IMR-90 (cell line): ENCODE measurements at regions not wholly inside any gene's neighbourhood (a gene's known extent, or its start where the extent isn't known, plus 50 kb on each side); places are given as distances from the start of the nearest gene placed in this dataset.

Source experiments
- ATAC-seq: fragments of 200-7000 bp; cut with Tn5 transposase; 2 replicates; pipeline ENCODE4 v1.9.1; 2020; ENCODE audit warnings: low read depth, mild to moderate bottlenecking, moderate library complexity
- BruUV-seq: library from RNA; stranded (reverse); fragments of 400-500 nt; replicated peaks from 2 replicates; lab custom pipeline; 2021; lab: Mats Ljungman, UMichigan
- CTCF ChIA-PET: fragments of 300-600 bp; formaldehyde crosslinking; extraction: SDS; loops from one replicate; lab custom pipeline; 2021; ENCODE audit warnings: antibody characterized with exemption; lab: Yijun Ruan, JAX
- POLR2A ChIA-PET: fragments of 300-600 bp; sonication (Branson Sonifier 250); formaldehyde crosslinking; loops from one replicate; lab custom pipeline; 2022; ENCODE audit warnings: antibody characterized with exemption; ENCODE audit not compliant: unreplicated experiment; lab: Charles Lee
- DNase-seq: peaks from one replicate; pipeline ENCODE4 v3.0.0; 2013
- H2AFZ ChIP-seq: replicated peaks from 2 replicates; pipeline ENCODE3; 2013; ENCODE audit warnings: low read length, mild to moderate bottlenecking; ENCODE audit not compliant: poor library complexity
- H2AK5ac ChIP-seq: 2 replicates; pipeline ENCODE4 v1.6.1; 2013; ENCODE audit warnings: low read depth, low read length, inconsistent platforms
- H2AK9ac ChIP-seq: replicated peaks from 2 replicates; pipeline ENCODE3; 2013; ENCODE audit warnings: mild to moderate bottlenecking, low read depth, low read length, moderate library complexity; ENCODE audit not compliant: poor library complexity
- H2BK120ac ChIP-seq: 2 replicates; pipeline ENCODE4 v1.6.1; 2013; ENCODE audit warnings: low read depth, low read length, inconsistent platforms
- H2BK15ac ChIP-seq: 3 replicates; pipeline ENCODE4 v1.6.1; 2013; ENCODE audit warnings: low read depth, low read length, inconsistent platforms
- H2BK20ac ChIP-seq: 2 replicates; pipeline ENCODE4 v1.6.1; 2013; ENCODE audit warnings: low read depth, mild to moderate bottlenecking, inconsistent platforms, low read length, moderate library complexity
- H2BK5ac ChIP-seq: 2 replicates; pipeline ENCODE4 v1.6.1; 2013; ENCODE audit warnings: mild to moderate bottlenecking, low read depth, low read length, inconsistent platforms; ENCODE audit not compliant: poor library complexity, severe bottlenecking
- H3K14ac ChIP-seq: replicated peaks from 2 replicates; pipeline ENCODE4 v1.6.1; 2013; ENCODE audit warnings: low read depth, low read length, inconsistent platforms
- H3K18ac ChIP-seq: 2 replicates; pipeline ENCODE4 v1.6.1; 2013; ENCODE audit warnings: low read depth, low read length, control low read depth
- H3K23ac ChIP-seq: 2 replicates; pipeline ENCODE4 v1.6.1; 2013; ENCODE audit warnings: low read depth, low read length, inconsistent platforms
- H3K27ac ChIP-seq: 2 replicates; pipeline ENCODE4 v1.5.1; 2013; ENCODE audit warnings: mild to moderate bottlenecking, control low read depth, low read length; ENCODE audit not compliant: insufficient read depth
- H3K27me3 ChIP-seq: 2 replicates; pipeline ENCODE4 v1.6.1; 2013; ENCODE audit warnings: low read length; ENCODE audit not compliant: control insufficient read depth, insufficient read depth
- H3K36me3 ChIP-seq: 2 replicates; pipeline ENCODE4 v1.6.1; 2013; ENCODE audit warnings: low read length, mixed read lengths; ENCODE audit not compliant: control insufficient read depth, insufficient read depth
- H3K4ac ChIP-seq: 2 replicates; pipeline ENCODE4 v1.6.1; 2013; ENCODE audit warnings: low read depth, low read length, inconsistent platforms
- H3K4me1 ChIP-seq: 2 replicates; pipeline ENCODE4 v1.6.1; 2013; ENCODE audit warnings: low read length, mixed read lengths; ENCODE audit not compliant: control insufficient read depth, insufficient read depth
- H3K4me2 ChIP-seq: 2 replicates; pipeline ENCODE4 v1.6.1; 2013; ENCODE audit warnings: low read depth, mild to moderate bottlenecking, control low read depth, low read length, moderate library complexity
- H3K4me3 ChIP-seq: 2 replicates; pipeline ENCODE4 v1.5.1; 2013; ENCODE audit warnings: low read depth, mild to moderate bottlenecking, control low read depth, low read length, moderate library complexity; ENCODE audit not compliant: insufficient read depth
- H3K56ac ChIP-seq: 2 replicates; pipeline ENCODE4 v1.6.1; 2013; ENCODE audit warnings: low read length, inconsistent platforms; ENCODE audit not compliant: insufficient read depth; ENCODE audit errors: extremely low read depth
- H3K79me1 ChIP-seq, 2 experiments: 2 replicates each; pipeline ENCODE4 v1.6.1; 2013; ENCODE audit warnings: low read length in 2 of 2, inconsistent platforms in 1 of 2, low read depth in 1 of 2
- H3K9ac ChIP-seq: 2 replicates; pipeline ENCODE4 v1.6.1; 2013; ENCODE audit warnings: low read depth, low read length, control low read depth
- H3K9me1 ChIP-seq: 2 replicates; pipeline ENCODE4 v1.6.1; 2013; ENCODE audit warnings: low read length, inconsistent platforms; ENCODE audit not compliant: insufficient read depth
- H3K9me3 ChIP-seq: 2 replicates; pipeline ENCODE4 v1.6.1; 2013; ENCODE audit warnings: low read length; ENCODE audit not compliant: control insufficient read depth, insufficient read depth
- H4K20me1 ChIP-seq: 2 replicates; pipeline ENCODE4 v1.6.1; 2013; ENCODE audit warnings: low read length, inconsistent platforms; ENCODE audit not compliant: insufficient read depth
- H4K5ac ChIP-seq: 2 replicates; pipeline ENCODE4 v1.6.1; 2013; ENCODE audit warnings: mild to moderate bottlenecking, low read depth, low read length, control low read depth
- H4K8ac ChIP-seq, 2 experiments: 2 replicates each; pipeline ENCODE4 v1.6.1; 2013; ENCODE audit warnings: low read depth in 2 of 2, low read length in 2 of 2, control low read depth in 1 of 2, inconsistent platforms in 1 of 2
- H4K91ac ChIP-seq: 2 replicates; pipeline ENCODE4 v1.6.1; 2013; ENCODE audit warnings: low read depth, low read length, inconsistent platforms; ENCODE audit not compliant: insufficient read depth
- CTCF ChIP-seq: conservative IDR thresholded peaks from 2 replicates; pipeline ENCODE4 v1.5.1; 2012; ENCODE audit warnings: mild to moderate bottlenecking, low read depth, low read length, improper control_type of control experiment
- ELK1 ChIP-seq: fragments of 150-350 bp; IDR thresholded peaks from 2 replicates; pipeline ENCODE4 v1.6.1; 2016; ENCODE audit warnings: low read depth, mild to moderate bottlenecking, low read length, moderate library complexity, borderline replicate concordance
- NFE2L2 ChIP-seq: fragments of 150-350 bp; IDR thresholded peaks from 2 replicates; pipeline ENCODE4 v1.6.1; 2016; ENCODE audit warnings: low read depth, mild to moderate bottlenecking, low read length
- POLR2A ChIP-seq: IDR thresholded peaks from 2 replicates; pipeline ENCODE4 v1.6.1; 2012; ENCODE audit warnings: mild to moderate bottlenecking, low read depth, low read length
- RFX5 ChIP-seq: IDR thresholded peaks from 2 replicates; pipeline ENCODE4 v1.8.0; 2012; ENCODE audit warnings: low read depth, mild to moderate bottlenecking, low read length, moderate library complexity
- USF2 ChIP-seq: fragments of 150-350 bp; IDR thresholded peaks from 2 replicates; pipeline ENCODE4 v1.6.1; 2017; ENCODE audit warnings: mild to moderate bottlenecking, antibody characterized with exemption, low read length, low read depth
- WGBS, 2 experiments: methylation state at CpG; one replicate each; pipeline versions ENCODE4 v1.1.5 to v1.1.7; 2013; ENCODE audit warnings: missing lambda C conversion rate in 2 of 2; ENCODE audit not compliant: insufficient read length in 1 of 2; ENCODE audit errors: extremely low coverage in 2 of 2; 5-methylcytosine and 5-hydroxymethylcytosine counted together
- dilution Hi-C: fragments of 300-500 bp; cut with HindIII; formaldehyde crosslinking; loops from one replicate; pipeline ENCODE4 v1.14.3; 2018; ENCODE audit warnings: low sequenced_read_pairs; ENCODE audit not compliant: unreplicated experiment
- in situ Hi-C: fragments of 300-500 bp; cut with MboI; formaldehyde crosslinking; loops from 3 replicates; pipeline ENCODE4 v1.14.3; 2019; ENCODE audit warnings: low sequenced_read_pairs, inconsistent platforms, mixed read lengths
- intact Hi-C: fragments of 100-400 bp; cut with micrococcal nuclease; formaldehyde crosslinking; loops from 2 replicates; pipeline ENCODE4 v1.10.0; 2022

- no peak overlapping the region for H3K18ac ChIP-seq
- H2AFZ ChIP-seq: no peak overlapping the region
- no peaks in the 10 kb centered on the region for H3K9me3 ChIP-seq
- H4K8ac ChIP-seq: no peak overlapping the region
- TF ChIP-seq RFX5 (no peak), CTCF (no peak), USF2 (no peak), POLR2A (no peak), NFE2L2 (peak; percentile 23; the same call in 1 of the 2 replicates), ELK1 (no peak)
- CTCF ChIA-PET: interaction anchor here (0.6 kb wide), 1 partner anchor 322 kb away, joined by 4 read pairs; no protein-coding TSS in a partner anchor
- no peaks in the 10 kb centered on the region for H3K9me1 ChIP-seq
- no peak overlapping the region for H2AK9ac ChIP-seq
- in situ Hi-C loops (no loop called here), intact Hi-C loops (loop anchor here (10.0 kb wide), 1 partner anchor 282 kb away; no protein-coding TSS in a partner anchor), dilution Hi-C loops (no loop called here)
- H2AK5ac ChIP-seq: no peak overlapping the region
- ATAC-seq: no peak
- H3K4me2 ChIP-seq: no peak overlapping the region
- POLR2A ChIA-PET: no interaction called here
- BruUV-seq: no TSS peak
- no peak overlapping the region for H2BK20ac ChIP-seq
- peak; percentile 28 for DNase-seq
- no peak overlapping the region for H3K14ac ChIP-seq
- no peak overlapping the region for H3K56ac ChIP-seq
- H2BK15ac ChIP-seq: no peak overlapping the region
- H3K4ac ChIP-seq: no peak overlapping the region
- no peak overlapping the region for H3K23ac ChIP-seq
- no peak overlapping the region for H2BK5ac ChIP-seq
- WGBS, 2 experiments: no CpG with 5 or more reads among the region's 9 CpGs
- H3K4me3 ChIP-seq: no peak overlapping the region
- H3K9ac ChIP-seq: no peak overlapping the region
- H3K27ac ChIP-seq: no peak overlapping the region
- peaks cover 17% of the 10 kb centered on the region for H3K27me3 ChIP-seq
- no peak overlapping the region for H4K5ac ChIP-seq
- no peaks in the 10 kb centered on the region for H4K20me1 ChIP-seq
- no peaks in the 10 kb centered on the region for H3K36me3 ChIP-seq
- no peaks in the 10 kb centered on the region for H3K4me1 ChIP-seq
- H3K79me1 ChIP-seq: no peaks in the 10 kb centered on the region
- no peak overlapping the region for H2BK120ac ChIP-seq
- no peak overlapping the region for H4K91ac ChIP-seq
These were observed 77.7 kb downstream of the OLIG3 start for GRCh38 chr6:137416376-137417109.
